AG04450 (cell line): ENCODE measurements at regions not wholly inside any gene's neighbourhood (a gene's known extent, or its start where the extent isn't known, plus 50 kb on each side); places are given as distances from the start of the nearest gene placed in this dataset.

Source experiments
- CTCF ChIA-PET: fragments of 300-600, 350-600 bp; formaldehyde crosslinking; extraction: SDS; loops from one replicate; lab custom pipeline; 2022; ENCODE audit warnings: antibody characterized with exemption, inconsistent platforms; lab: Charles Lee
- POLR2A ChIA-PET: fragments of 350-600 bp; formaldehyde crosslinking; extraction: SDS; loops from one replicate; lab custom pipeline; 2021; ENCODE audit warnings: antibody characterized with exemption, inconsistent platforms; lab: Yijun Ruan, JAX
- DNase-seq: peaks from one replicate; pipeline ENCODE4 v3.0.0-alpha.2; 2011; ENCODE audit warnings: low read depth, low spot score
- H3K27ac ChIP-seq: one replicate; pipeline ENCODE4 v1.5.1; 2012; ENCODE audit warnings: low read depth, low read length, control low read depth
- H3K27me3 ChIP-seq: one replicate; pipeline ENCODE4 v1.6.0; 2012; ENCODE audit warnings: low read length; ENCODE audit not compliant: control insufficient read depth, insufficient read depth
- H3K4me3 ChIP-seq: 2 replicates; pipeline ENCODE4 v1.5.1; 2011; ENCODE audit warnings: mild to moderate bottlenecking, low read depth, low read length, control low read depth
- H3K9me3 ChIP-seq: 2 replicates; pipeline ENCODE4 v1.5.1; 2012; ENCODE audit warnings: low read length; ENCODE audit not compliant: control insufficient read depth, insufficient read depth
- CTCF ChIP-seq: IDR thresholded peaks from 2 replicates; pipeline ENCODE4 v1.5.1; 2011; ENCODE audit warnings: low read depth, low read length, control low read depth, inconsistent platforms

- Histone ChIP-seq H3K27ac (no peak overlapping the region), H3K4me3 (no peak overlapping the region), H3K27me3 (no peaks in the 10 kb centered on the region), H3K9me3 (no peaks in the 10 kb centered on the region)
- no peak for DNase-seq
- TF ChIP-seq CTCF: no peak
- CTCF ChIA-PET: no interaction called here
- POLR2A ChIA-PET: no interaction called here
Measured at GRCh38 chr12:88889326-88890110, 309.2 kb upstream of the KITLG start.

DNA sequence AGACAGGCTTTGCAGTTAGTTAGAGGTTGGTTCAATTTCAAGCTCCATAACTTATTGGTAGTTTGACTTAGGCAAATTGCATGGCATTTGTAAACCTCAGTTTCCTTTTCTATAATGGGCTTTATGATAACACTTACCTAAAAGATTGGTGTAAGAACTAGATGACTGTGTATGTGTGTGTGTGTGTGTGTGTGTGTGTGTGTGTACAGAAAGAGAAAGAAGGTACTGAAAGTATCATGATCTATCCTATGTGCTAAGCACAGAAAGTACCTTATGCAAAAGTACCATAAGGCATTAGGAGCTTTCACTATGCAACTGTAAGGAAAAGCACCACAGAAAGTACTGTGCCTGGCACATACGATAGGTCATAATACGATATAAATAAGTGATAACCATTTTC lies 304.3 kb upstream of the KITLG start:
- POLR2A ChIA-PET: no interaction called here
- CTCF ChIA-PET: no interaction called here
- DNase-seq: no peak
- H3K27ac ChIP-seq: no peak overlapping the region
- H3K27me3 ChIP-seq: no peaks in the 10 kb centered on the region
- H3K9me3 ChIP-seq: no peaks in the 10 kb centered on the region
- no peak for TF ChIP-seq CTCF
- no peak overlapping the region for H3K4me3 ChIP-seq

- no peak for DNase-seq
- no peak for TF ChIP-seq CTCF
- ChIA-PET POLR2A (no interaction called here), CTCF (no interaction called here)
- Histone ChIP-seq H3K9me3 (no peaks in the 10 kb centered on the region), H3K27me3 (no peaks in the 10 kb centered on the region), H3K4me3 (no peak overlapping the region), H3K27ac (no peak overlapping the region)
Measured at GRCh38 chr12:88882662-88883061, 302.4 kb upstream of the KITLG start.

GRCh38 chr12:88880051-88880450 lies 299.8 kb upstream of the KITLG start:
- TF ChIP-seq CTCF: no peak
- ChIA-PET POLR2A (no interaction called here), CTCF (no interaction called here)
- no peak for DNase-seq
- Histone ChIP-seq H3K4me3 (no peak overlapping the region), H3K9me3 (no peaks in the 10 kb centered on the region), H3K27ac (no peak overlapping the region), H3K27me3 (no peaks in the 10 kb centered on the region)

- Histone ChIP-seq H3K27ac (no peak overlapping the region), H3K4me3 (no peak overlapping the region), H3K27me3 (no peaks in the 10 kb centered on the region), H3K9me3 (no peaks in the 10 kb centered on the region)
- DNase-seq: no peak
- TF ChIP-seq CTCF: no peak
- ChIA-PET POLR2A (interaction anchor here (0.6 kb wide), 1 partner anchor 285 kb away, joined by 3 read pairs; no protein-coding TSS in a partner anchor), CTCF (interaction anchor here (0.6 kb wide), 1 partner anchor 350 kb away, joined by 3 read pairs; no protein-coding TSS in a partner anchor)
Measured at GRCh38 chr12:88878295-88878694, 298.0 kb upstream of the KITLG start.
